HG02623 (cell line): ENCODE measurements at regions not wholly inside any gene's neighbourhood (a gene's known extent, or its start where the extent isn't known, plus 50 kb on each side); places are given as distances from the start of the nearest gene placed in this dataset.
"Not testable (repeated sequence)": the region's sequence is repeated elsewhere in the genome, so short reads cannot be mapped to it uniquely, and the experiment has no call there.

ENCODE experiments used
- ATAC-seq: cut with Tn5 transposase; IDR thresholded peaks from one replicate; pipeline ENCODE4 v1.9.1; 2021; ENCODE audit warnings: moderate library complexity; ENCODE audit not compliant: unreplicated experiment

GRCh38 chr5:136501133-136501532 is 135.8 kb upstream of the TRPC7 start:
- ATAC-seq = no peak

GRCh38 chr5:136492587-136492986 is 127.2 kb upstream of the TRPC7 start:
- ATAC-seq = no peak

- no peak for ATAC-seq
Observed at GRCh38 chr5:136491806-136492205, 126.5 kb upstream of the TRPC7 start.

- no peak for ATAC-seq
Observed at GRCh38 chr5:136484808-136485325, 119.5 kb upstream of the TRPC7 start.

- ATAC-seq = no peak
Observed at GRCh38 chr5:136482206-136482605, 116.9 kb upstream of the TRPC7 start.

GRCh38 chr5:136474466-136474865 is 109.1 kb upstream of the TRPC7 start:
- ATAC-seq = no peak

- no peak for ATAC-seq
Observed at GRCh38 chr5:136467632-136468031, 102.3 kb upstream of the TRPC7 start.

- no peak for ATAC-seq
Observed at GRCh38 chr5:136466041-136466415, 100.7 kb upstream of the TRPC7 start.

- no peak for ATAC-seq
Observed at GRCh38 chr5:136458481-136458880, 93.1 kb upstream of the TRPC7 start.

GRCh38 chr5:136457390-136458013 is 92.2 kb upstream of the TRPC7 start:
- no peak for ATAC-seq

- no peak for ATAC-seq
Observed at GRCh38 chr5:136455409-136455808, 90.1 kb upstream of the TRPC7 start.

GRCh38 chr5:136453986-136454758 is 88.8 kb upstream of the TRPC7 start:
- ATAC-seq = no peak

GRCh38 chr5:136453199-136453598 is 87.9 kb upstream of the TRPC7 start:
- ATAC-seq = no peak

GRCh38 chr5:136447576-136447975 is 82.2 kb upstream of the TRPC7 start:
- not testable (repeated sequence) for ATAC-seq

- no peak for ATAC-seq
Observed at GRCh38 chr5:136446565-136446964, 81.2 kb upstream of the TRPC7 start.

GRCh38 chr5:136444099-136444498 is 78.8 kb upstream of the TRPC7 start:
- ATAC-seq = not testable (repeated sequence)

- ATAC-seq = no peak
Observed at GRCh38 chr5:136439367-136439766, 74.0 kb upstream of the TRPC7 start.

- no peak for ATAC-seq
Observed at GRCh38 chr5:136435946-136436543, 70.7 kb upstream of the TRPC7 start.

- ATAC-seq = no peak
Observed at GRCh38 chr5:136434795-136435194, 69.5 kb upstream of the TRPC7 start.

- no peak for ATAC-seq
Observed at GRCh38 chr5:136432705-136433104, 67.4 kb upstream of the TRPC7 start.

GRCh38 chr5:136430081-136430480 is 64.7 kb upstream of the TRPC7 start:
- ATAC-seq = no peak

- ATAC-seq = no peak
Observed at GRCh38 chr5:136427426-136427825, 62.1 kb upstream of the TRPC7 start.
